Muscle of leg (tissue), 3 donors: ENCODE measurements at regions not wholly inside any gene's neighbourhood (a gene's known extent, or its start where the extent isn't known, plus 50 kb on each side); places are given as distances from the start of the nearest gene placed in this dataset.
"Not testable (repeated sequence)": the region's sequence is repeated elsewhere in the genome, so short reads cannot be mapped to it uniquely, and the experiment has no call there.

Source experiments
- DNase-seq: peaks from one replicate; pipeline ENCODE4 v3.0.0; 2013
- H3K27ac ChIP-seq: one replicate; pipeline ENCODE4 v1.5.1; 2013; ENCODE audit warnings: mild to moderate bottlenecking, low read length, control low read depth
- H3K27me3 ChIP-seq: one replicate; pipeline ENCODE4 v1.6.1; 2013; ENCODE audit warnings: low read length; ENCODE audit not compliant: control insufficient read depth, insufficient read depth
- H3K36me3 ChIP-seq: one replicate; pipeline ENCODE4 v1.6.1; 2013; ENCODE audit warnings: low read length; ENCODE audit not compliant: control insufficient read depth, insufficient read depth
- H3K4me1 ChIP-seq: one replicate; pipeline ENCODE4 v1.6.1; 2013; ENCODE audit warnings: low read length; ENCODE audit not compliant: control insufficient read depth, insufficient read depth
- H3K4me3 ChIP-seq: one replicate; pipeline ENCODE4 v1.5.1; 2013; ENCODE audit warnings: low read length, control low read depth
- H3K9me3 ChIP-seq: replicated peaks from 2 replicates; pipeline ENCODE4 v1.6.1; 2013; ENCODE audit warnings: low read depth, low read length; ENCODE audit not compliant: control insufficient read depth
- WGBS: methylation state at CpG from one replicate; pipeline ENCODE4 v1.1.5; 2013; ENCODE audit warnings: missing lambda C conversion rate; ENCODE audit not compliant: insufficient coverage; 5-methylcytosine and 5-hydroxymethylcytosine counted together

- no peak overlapping the region for H3K4me3 ChIP-seq
- peak; percentile 35 for DNase-seq
- no peaks in the 10 kb centered on the region for H3K27me3 ChIP-seq
- no peaks in the 10 kb centered on the region for H3K4me1 ChIP-seq
- no peak overlapping the region for H3K27ac ChIP-seq
- H3K9me3 ChIP-seq, result no peaks in the 10 kb centered on the region
- no peaks in the 10 kb centered on the region for H3K36me3 ChIP-seq
- 67% methylated on average over 1 of the region's 2 CpGs for WGBS
Observed at GRCh38 chr11:13169709-13170108, 107.9 kb upstream of the BMAL1 start.

GRCh38 chr11:13174090-13174489, 103.5 kb upstream of the BMAL1 start:
- no peak for DNase-seq
- H3K9me3 ChIP-seq, result no peaks in the 10 kb centered on the region
- H3K4me3 ChIP-seq, result no peak overlapping the region
- no peaks in the 10 kb centered on the region for H3K27me3 ChIP-seq
- no peaks in the 10 kb centered on the region for H3K36me3 ChIP-seq
- H3K27ac ChIP-seq, result no peak overlapping the region
- H3K4me1 ChIP-seq, result no peaks in the 10 kb centered on the region
- WGBS, result no CpG with 5 or more reads among the region's 6 CpGs

GRCh38 chr11:13183094-13183825, 94.3 kb upstream of the BMAL1 start:
- WGBS, result no CpG with 5 or more reads among the region's 6 CpGs
- Histone ChIP-seq H3K9me3 (peaks cover 2% of the 10 kb centered on the region), H3K4me3 (no peak overlapping the region), H3K27me3 (no peaks in the 10 kb centered on the region), H3K36me3 (no peaks in the 10 kb centered on the region), H3K27ac (no peak overlapping the region), H3K4me1 (no peaks in the 10 kb centered on the region)
- DNase-seq, result peak; percentile 40

GRCh38 chr11:13183826-13184196, 93.8 kb upstream of the BMAL1 start:
- no peaks in the 10 kb centered on the region for H3K36me3 ChIP-seq
- no peak overlapping the region for H3K27ac ChIP-seq
- no peak overlapping the region for H3K4me3 ChIP-seq
- no peaks in the 10 kb centered on the region for H3K27me3 ChIP-seq
- H3K4me1 ChIP-seq, result no peaks in the 10 kb centered on the region
- no peak for DNase-seq
- WGBS, result 80% methylated on average over 1 of the region's 1 CpG
- H3K9me3 ChIP-seq, result peaks cover 2% of the 10 kb centered on the region

GRCh38 chr11:13184295-13184794, 93.2 kb upstream of the BMAL1 start:
- DNase-seq, result no peak
- Histone ChIP-seq H3K36me3 (no peaks in the 10 kb centered on the region), H3K4me3 (no peak overlapping the region), H3K4me1 (no peaks in the 10 kb centered on the region), H3K9me3 (peaks cover 2% of the 10 kb centered on the region), H3K27ac (no peak overlapping the region), H3K27me3 (no peaks in the 10 kb centered on the region)
- 78% methylated on average over 2 of the region's 9 CpGs for WGBS

GRCh38 chr11:13188179-13188578, 89.4 kb upstream of the BMAL1 start:
- Histone ChIP-seq H3K27me3 (no peaks in the 10 kb centered on the region), H3K36me3 (no peaks in the 10 kb centered on the region), H3K27ac (no peak overlapping the region), H3K9me3 (peaks cover 2% of the 10 kb centered on the region), H3K4me3 (no peak overlapping the region), H3K4me1 (no peaks in the 10 kb centered on the region)
- no peak for DNase-seq

- H3K9me3 ChIP-seq, result peaks cover 2% of the 10 kb centered on the region
- no peaks in the 10 kb centered on the region for H3K36me3 ChIP-seq
- 50% methylated on average over 1 of the region's 4 CpGs for WGBS
- peak; percentile 66 for DNase-seq
- no peaks in the 10 kb centered on the region for H3K4me1 ChIP-seq
- no peak overlapping the region for H3K4me3 ChIP-seq
- H3K27me3 ChIP-seq, result no peaks in the 10 kb centered on the region
- H3K27ac ChIP-seq, result no peak overlapping the region
Observed at GRCh38 chr11:13189561-13190426, 87.8 kb upstream of the BMAL1 start.

- Histone ChIP-seq H3K27ac (no peak overlapping the region), H3K9me3 (peaks cover 8% of the 10 kb centered on the region), H3K4me3 (no peak overlapping the region), H3K27me3 (no peaks in the 10 kb centered on the region), H3K36me3 (no peaks in the 10 kb centered on the region), H3K4me1 (no peaks in the 10 kb centered on the region)
- WGBS, result 52% methylated on average over 3 of the region's 4 CpGs
- no peak for DNase-seq
Observed at GRCh38 chr11:13193613-13194012, 84.0 kb upstream of the BMAL1 start.

GRCh38 chr11:13197374-13197773, 80.2 kb upstream of the BMAL1 start:
- H3K36me3 ChIP-seq, H3K27me3 ChIP-seq, H3K9me3 ChIP-seq, H3K27ac ChIP-seq, DNase-seq, H3K4me3 ChIP-seq, H3K4me1 ChIP-seq: not testable (repeated sequence)
- no CpG with 5 or more reads among the region's 1 CpG for WGBS

GRCh38 chr11:13205486-13205885, 72.1 kb upstream of the BMAL1 start:
- Histone ChIP-seq H3K36me3 (no peaks in the 10 kb centered on the region), H3K4me1 (peaks cover 3% of the 10 kb centered on the region), H3K4me3 (no peak overlapping the region), H3K27me3 (no peaks in the 10 kb centered on the region), H3K9me3 (no peaks in the 10 kb centered on the region), H3K27ac (no peak overlapping the region)
- DNase-seq, result no peak
- 38% methylated on average over 1 of the region's 4 CpGs for WGBS
